Smooth muscle cell of the brain vasculature (primary cell): ENCODE measurements at regions not wholly inside any gene's neighbourhood (a gene's known extent, or its start where the extent isn't known, plus 50 kb on each side); places are given as distances from the start of the nearest gene placed in this dataset.

Experiments used
- DNase-seq: peaks from one replicate; pipeline ENCODE4 v3.0.0-alpha.2; 2012; ENCODE audit warnings: low read depth, low spot score

DNA sequence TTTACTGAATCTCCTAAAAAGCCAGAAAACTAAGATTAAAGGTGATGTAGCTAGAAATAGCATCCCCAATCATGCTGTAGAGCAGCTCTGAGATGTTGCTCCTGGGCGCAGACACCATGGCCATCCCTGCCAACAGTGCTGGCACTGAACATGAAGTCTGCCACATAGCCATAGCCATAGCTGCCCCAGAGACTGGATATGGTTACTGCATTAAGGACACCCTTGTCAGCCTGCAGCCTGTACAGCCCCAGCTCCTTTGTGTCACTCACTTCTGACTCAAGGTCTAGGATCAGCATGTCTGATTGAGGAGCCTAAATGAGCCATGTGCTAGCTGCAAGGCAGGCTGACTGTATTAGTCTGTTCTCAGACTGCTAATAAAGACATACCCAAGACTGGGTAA lies 284.6 kb downstream of the RPS24 start:
- DNase-seq: no peak

DNA sequence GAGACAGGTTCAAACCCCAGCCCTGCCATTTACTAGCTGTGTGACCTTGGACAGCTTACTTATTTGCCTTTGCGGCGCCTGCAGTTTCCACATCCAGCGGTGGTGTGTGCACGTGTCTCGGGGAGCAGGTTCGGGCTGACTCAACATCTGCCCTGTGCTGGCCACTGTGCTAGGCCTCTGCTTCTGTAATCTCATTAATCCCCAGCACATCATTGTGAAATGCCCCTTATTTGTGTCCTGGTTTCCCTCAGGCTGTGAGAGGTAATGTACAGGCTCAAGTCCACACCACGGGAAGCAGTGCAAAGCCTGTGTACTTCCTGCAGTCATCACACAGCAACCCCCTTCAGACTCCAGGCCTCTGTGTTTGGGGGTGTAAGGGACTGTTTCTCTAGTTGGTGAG lies 285.7 kb downstream of the RPS24 start:
- no peak for DNase-seq

DNA sequence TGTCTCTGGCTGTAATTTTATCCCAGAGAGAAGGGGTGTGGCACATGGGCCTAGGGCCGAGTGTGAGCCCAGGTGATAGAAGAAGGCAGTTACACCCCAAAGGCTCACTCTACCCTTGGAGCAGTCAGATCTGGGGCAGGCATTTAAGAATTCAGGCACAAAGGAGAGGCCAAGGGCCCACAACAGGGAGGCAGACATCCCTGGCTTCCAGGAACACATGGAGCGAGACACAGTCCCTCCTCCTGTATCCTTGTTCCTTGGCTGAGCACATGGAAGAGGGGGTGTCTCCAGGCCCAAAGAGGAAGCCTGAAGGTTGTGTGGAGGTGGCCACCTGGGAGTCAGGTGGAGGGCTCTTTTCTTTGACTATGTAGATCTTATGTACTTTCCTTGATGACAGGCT lies 286.2 kb downstream of the RPS24 start:
- no peak for DNase-seq

DNA sequence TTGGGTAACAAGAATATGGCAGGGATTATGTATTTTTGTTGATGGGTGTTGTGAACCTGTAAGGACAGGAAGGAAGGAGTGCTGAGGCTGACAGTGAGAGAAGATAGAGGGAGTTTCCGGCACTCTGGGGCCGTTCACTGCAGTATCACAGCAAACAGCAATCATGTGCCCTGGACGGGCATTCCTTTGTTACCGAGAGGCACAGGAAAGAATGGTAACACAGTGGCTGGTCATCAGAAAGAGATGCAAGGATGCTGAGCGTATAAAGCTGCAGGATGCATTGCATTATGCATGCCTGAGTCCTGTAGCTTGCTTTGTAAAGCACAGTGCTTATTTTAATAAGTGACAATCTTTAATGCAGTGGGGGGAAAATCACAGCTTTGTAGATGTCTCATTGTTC lies 286.8 kb downstream of the RPS24 start:
- DNase-seq: no peak

DNA sequence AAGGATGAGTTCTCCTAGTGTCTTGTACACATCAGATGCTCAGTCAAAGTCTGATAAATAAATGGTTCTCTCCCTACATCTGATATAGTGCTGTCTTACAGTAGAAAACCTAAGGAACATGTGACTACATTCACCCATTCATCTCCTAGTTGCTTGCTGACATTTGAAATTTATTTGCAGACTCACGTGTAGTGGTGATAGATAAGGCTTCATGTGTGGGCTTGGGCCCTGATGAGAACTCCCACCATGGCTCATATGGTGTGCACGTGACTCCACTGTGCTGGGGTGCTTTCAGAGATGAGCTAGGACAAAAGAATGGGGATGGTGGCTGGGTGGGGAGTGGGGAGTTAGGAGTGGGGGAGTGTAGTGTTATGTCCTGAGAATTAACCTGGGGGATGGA lies 287.3 kb downstream of the RPS24 start:
- DNase-seq: no peak

DNA sequence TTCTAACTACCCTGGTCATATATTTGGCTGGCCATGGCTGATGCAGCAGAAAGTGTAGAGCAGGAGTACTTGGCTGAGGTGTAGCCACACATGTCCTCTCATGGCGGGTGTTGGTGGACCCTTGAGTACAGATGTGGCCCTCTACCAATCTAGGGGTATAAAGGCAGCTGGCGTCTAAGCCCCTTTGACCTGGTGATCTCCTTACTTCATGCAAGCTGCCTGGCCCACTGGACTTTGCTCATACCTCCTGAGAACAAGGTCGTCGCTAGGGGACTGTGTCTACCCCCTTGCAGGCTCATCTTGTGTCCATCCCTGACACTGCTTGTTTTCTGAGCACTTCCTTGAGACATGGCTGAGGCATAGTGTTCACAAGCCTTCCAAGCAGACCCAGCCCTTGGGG lies 287.8 kb downstream of the RPS24 start:
- no peak for DNase-seq

GRCh38 chr10:78326372-78326771 lies 292.7 kb downstream of the RPS24 start:
- no peak for DNase-seq

DNA sequence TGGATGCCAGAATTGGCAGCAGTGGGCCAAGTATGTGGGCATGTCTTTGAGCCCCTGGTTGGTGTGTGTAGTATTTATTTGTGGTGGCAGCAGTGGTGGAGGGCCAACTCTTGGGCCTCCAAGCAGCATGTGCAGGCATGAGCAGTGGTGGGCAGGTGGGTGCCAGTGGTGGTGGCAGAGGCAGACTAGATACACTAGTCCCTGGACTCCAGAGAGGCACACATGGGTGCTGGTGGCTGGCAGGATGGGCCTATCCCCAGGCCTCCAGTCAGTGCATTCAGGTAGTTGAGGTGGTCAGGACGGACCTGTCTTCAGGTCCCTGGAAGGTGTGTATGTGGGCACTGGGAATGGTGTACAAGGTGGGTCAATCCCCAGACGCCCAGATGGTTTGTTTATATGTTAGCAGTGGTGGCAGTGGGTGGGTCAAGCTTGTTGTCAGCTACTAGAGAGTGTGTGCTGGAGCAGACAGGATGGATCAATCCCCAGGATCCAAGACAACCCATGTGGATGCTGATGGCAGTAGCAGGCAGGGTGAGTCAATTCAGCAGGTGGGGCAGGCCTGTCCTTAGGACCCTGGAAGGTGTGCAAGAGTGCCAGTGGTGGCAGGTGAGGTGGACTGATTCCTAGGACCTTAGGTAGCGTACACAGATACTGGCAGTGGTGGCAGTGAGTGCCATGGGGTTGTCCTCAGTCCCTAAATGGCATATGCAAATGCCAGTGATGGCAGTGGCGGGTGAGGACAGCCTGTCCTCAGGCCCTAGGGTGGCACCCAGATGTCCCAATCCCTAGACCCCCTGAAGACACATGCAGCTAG lies 294.3 kb downstream of the RPS24 start:
- no peak for DNase-seq

DNA sequence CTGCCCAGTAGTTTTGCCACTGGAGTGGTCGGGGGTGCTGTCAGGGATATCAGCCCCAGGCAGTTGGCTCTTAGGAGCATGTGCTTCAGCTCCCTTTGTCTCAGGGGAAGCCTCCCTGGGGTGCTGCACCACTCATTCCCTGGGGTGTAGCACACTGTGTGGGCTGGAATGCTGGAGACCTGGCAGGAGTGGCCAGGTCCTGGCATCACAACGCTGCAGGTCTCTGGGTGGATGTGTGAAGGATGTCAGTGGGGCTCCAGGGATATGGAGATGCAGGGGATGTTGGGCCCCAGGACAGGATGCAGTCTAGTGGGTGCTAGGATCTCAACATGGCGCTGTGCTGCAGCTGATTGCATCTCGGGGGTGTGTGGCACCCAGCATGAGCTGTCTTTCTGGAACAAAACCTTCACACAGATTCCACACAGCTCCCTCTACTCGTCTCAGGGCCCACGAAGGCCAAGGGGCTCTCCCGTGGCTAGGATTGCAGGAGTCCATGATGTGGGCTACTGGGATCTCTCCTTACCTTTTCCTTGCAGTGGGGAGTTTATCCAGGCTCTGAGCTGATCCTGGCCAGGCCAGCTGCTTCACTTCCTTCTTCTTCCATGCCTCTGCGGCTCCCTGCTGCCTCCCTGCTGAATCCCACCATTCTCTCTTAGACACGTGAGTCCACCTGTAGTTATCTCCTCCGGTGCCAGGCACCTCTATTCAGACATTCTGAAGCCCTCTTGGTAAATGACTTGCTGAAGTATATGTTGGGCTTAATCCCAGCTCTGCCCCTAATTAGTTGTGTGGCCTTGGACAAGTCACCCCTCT lies 295.1 kb downstream of the RPS24 start:
- no peak for DNase-seq

DNA sequence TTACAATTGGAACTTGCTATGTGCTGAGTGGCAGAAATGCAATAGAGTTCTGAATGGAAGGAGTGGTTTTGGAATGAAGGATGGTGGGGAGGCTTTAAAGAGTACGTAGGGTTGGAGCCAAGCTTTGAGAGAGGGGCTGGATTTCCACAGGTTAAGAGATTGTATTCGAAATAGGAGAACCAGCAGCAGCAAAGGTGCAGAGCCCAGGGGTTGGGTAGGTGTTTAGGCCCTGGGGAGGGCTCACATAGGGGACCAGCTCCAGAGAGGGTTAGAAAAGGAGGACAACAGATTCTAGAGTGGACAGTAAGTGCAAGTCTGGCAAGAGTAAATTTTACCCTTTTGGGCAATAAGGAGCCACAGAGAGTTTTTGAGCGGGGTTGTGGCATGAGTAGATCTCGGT lies 297.2 kb downstream of the RPS24 start:
- DNase-seq: no peak

DNA sequence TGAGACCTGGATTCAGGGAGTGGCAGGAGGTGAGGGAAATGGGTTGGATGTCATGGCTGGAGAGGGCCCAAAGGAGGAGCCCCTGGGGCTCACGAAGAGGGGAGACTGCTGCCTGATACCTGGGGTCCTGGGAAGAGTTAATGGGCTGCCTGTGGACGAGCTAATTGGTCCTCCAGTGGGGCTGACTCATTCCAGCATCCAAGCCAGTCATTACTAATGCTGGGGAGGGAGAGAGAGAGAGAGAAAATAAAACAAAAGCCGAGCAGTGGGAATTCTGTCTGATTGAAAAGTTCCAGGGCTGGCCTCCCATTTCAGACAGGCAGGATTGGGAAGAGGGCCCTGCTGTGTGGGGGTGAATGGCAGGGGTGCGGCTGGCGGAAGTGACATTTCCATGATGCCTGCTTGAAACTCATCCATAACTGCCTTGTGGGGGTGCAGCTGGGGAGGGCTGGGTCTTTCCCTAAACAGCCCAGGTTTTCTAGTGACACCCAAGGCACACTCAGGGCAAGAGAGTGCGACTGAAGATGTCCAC lies 297.8 kb downstream of the RPS24 start:
- no peak for DNase-seq

- DNase-seq: no peak
These were observed 298.3 kb downstream of the RPS24 start for GRCh38 chr10:78332012-78332411.

DNA sequence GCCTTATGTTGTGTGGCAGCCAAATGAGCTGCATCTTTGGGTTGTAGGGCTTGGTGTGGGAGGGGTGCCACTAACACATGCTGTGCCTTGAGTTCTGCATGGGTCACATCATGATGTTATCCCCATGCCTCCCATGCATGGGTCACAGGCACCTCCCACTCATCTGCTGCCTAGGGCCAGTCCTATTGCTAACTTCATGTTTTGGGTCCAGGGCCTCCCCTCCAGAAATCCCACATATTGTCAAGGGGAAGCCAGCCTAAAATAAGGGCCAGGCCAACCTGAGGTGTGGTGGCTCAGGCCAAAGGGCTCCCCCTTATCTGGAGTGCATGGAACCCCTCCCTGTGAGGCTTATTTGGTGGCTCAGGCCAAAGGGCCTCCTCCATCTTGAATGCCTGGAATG lies 299.0 kb downstream of the RPS24 start:
- no peak for DNase-seq

- no peak for DNase-seq
These were observed 299.9 kb downstream of the RPS24 start for GRCh38 chr10:78333362-78334143.

- no peak for DNase-seq
These were observed 301.7 kb downstream of the RPS24 start for GRCh38 chr10:78335371-78335690.

DNA sequence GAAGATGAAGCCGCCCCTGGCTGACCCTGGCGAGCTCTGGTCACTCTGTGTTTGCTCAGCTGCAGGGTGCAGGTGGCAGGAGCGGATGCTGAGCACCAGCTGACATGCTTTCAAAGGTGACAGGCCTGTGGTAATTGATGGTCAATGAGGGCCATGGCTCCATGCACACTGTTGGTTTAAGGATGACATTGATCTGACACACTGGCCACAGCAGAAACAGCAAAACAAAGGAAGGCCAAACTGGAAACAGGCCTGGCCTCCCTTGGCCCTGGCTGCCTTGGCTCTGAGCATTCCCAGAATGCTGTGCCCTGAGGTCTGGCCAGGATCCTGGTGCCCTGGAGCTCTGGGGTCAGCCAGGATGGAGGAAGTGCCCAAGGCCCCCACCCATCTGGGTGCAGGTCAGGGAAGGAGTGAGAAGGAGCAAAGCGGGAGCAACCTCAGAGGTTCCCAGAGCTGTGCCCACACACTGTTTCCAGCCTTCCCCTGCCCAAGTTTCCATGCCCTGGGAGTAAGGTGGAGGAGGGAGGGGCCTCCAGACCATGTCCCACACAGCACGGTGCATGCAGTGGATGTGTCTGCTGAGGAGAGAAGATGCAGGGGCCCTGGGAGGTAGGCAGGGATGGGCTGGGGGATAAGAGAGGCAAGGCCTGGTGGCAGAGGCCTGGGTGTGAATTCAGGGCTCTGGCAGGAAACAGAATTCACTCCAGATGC lies 302.2 kb downstream of the RPS24 start:
- DNase-seq: peak; percentile 12

DNA sequence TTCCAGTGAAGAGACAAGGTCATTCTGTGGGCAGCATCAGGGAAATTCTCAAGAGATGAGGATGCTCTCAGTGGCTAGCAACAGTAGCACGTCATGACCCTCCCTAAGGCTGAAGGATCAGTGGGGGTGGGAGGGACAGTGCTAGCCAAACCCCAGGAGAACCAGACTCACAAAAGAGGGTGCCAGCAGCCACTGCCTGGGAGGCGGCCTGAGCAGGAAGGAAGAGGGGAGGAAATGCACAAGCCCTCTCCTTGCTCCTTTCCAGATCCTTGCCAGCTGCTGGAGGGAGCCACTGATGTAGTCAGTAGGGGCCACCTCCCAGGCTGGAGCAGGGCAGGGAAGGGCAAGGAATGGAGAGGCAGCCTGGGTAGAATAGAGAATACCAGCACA lies 302.7 kb downstream of the RPS24 start:
- no peak for DNase-seq

DNA sequence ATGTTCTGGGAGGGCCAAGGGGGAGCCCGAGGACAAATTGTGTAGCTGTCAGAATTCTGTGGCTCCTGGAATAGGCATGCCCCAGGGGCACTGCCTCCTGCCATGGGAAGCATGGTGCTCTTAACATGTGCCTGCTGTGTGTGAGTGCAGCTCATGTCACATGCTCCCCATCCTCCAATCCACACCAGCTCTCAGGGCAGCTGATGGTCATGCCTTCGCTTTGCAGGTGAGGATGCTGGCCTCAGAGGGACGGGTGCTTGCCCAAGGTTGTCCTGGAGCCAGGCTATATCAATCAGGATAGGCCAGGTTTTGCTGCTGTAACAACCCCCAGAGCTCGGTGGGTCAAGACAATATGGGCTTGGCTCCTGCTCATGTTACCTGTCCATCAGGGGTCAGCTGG lies 303.4 kb downstream of the RPS24 start:
- DNase-seq: no peak

DNA sequence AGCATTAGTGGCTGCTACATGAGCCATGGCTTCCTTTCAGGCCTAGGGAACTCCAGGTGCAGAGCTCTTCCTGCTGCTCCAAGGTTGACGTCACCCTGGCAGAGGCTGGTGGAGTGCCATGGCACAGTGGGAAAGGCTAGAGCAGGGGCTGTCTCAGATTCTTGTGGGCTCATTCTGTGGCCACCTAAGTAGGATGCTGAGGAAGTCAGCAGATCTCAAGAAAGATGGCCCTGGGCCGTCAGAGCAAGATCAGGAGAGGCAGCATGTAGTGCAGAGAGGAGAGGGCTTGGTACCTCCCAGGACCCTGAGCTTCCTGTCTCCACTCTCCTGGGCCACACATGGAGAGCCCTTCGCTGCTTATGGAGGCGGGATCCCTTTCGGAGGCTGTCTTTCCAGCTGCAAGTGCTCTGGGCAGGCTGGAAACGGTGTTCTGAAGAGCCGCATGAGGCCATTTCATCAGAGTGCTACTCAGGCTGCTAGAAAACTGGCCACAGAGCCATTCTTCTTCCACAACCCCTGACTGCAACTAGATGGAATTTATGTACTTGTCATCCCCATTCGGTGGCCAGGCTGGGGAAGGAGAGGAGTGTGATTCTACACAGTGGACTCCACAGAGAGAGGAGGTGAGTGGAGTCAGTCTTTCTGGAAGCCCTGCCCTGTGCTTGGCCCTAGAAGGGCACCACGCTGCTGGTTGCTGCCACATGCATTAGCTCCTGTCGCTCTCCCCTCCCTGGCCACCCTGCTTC lies 304.2 kb downstream of the RPS24 start:
- no peak for DNase-seq

GRCh38 chr10:78338717-78339116 lies 305.1 kb downstream of the RPS24 start:
- no peak for DNase-seq

DNA sequence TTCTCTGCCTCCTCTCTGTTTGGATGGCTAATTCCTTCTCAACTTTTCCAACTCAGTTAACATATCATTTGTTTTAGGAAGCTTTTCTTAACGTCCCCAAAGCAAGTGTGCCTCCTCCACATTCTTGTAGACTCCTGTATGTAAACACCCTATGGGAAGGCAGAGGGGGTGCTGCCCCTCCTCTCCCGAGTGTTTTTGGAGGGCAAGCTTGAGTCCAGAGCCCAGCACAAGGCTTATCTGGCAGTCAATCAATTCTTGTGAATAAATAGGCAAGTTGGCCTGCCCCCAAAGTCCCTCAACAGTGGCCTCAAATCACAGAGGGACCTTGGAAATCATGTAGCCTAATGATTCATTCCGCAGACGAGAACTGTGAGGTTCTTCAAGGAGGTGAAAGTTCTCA lies 305.6 kb downstream of the RPS24 start:
- DNase-seq: no peak
